ENCODE measurements at regions not wholly inside any gene's neighbourhood (a gene's known extent, or its start where the extent isn't known, plus 50 kb on each side); places are given as distances from the start of the nearest gene placed in this dataset.

GRCh38 chr1:212495766-212496494 is 63.2 kb downstream of the NENF start:
- intact Hi-C loops (cut with micrococcal nuclease) = no loop called here
- no peaks in the 10 kb centered on the region for H3K27me3 ChIP-seq (ENCODE audit: low read depth)
- peaks cover 3% of the 10 kb centered on the region for H3K4me1 ChIP-seq
- no peak overlapping the region for H3K4me3 ChIP-seq
- no peak for TF ChIP-seq CTCF (IDR thresholded peaks at IDR 0.05; ENCODE audit: borderline replicate concordance)
- DNase-seq = no peak
- H3K9me3 ChIP-seq (replicated peaks) = no peaks in the 10 kb centered on the region
- H3K27ac ChIP-seq (replicated peaks) = no peak overlapping the region
- no peaks in the 10 kb centered on the region for H3K36me3 ChIP-seq

- intact Hi-C loops (cut with micrococcal nuclease) = no loop called here
- no peak overlapping the region for H3K27ac ChIP-seq (replicated peaks)
- no peak for TF ChIP-seq CTCF (IDR thresholded peaks at IDR 0.05; ENCODE audit: borderline replicate concordance)
- H3K4me3 ChIP-seq = no peak overlapping the region
- no peaks in the 10 kb centered on the region for H3K36me3 ChIP-seq
- H3K4me1 ChIP-seq = peaks cover 3% of the 10 kb centered on the region
- DNase-seq = no peak
- H3K9me3 ChIP-seq (replicated peaks) = no peaks in the 10 kb centered on the region
- H3K27me3 ChIP-seq (ENCODE audit: low read depth) = no peaks in the 10 kb centered on the region
Measured at GRCh38 chr1:212496682-212497081, 64.0 kb downstream of the NENF start.

GRCh38 chr1:212497553-212497952 is 64.8 kb downstream of the NENF start:
- TF ChIP-seq CTCF (IDR thresholded peaks at IDR 0.05; ENCODE audit: borderline replicate concordance) = no peak
- H3K4me3 ChIP-seq = no peak overlapping the region
- H3K4me1 ChIP-seq = peaks cover 3% of the 10 kb centered on the region
- no peak overlapping the region for H3K27ac ChIP-seq (replicated peaks)
- H3K36me3 ChIP-seq = no peaks in the 10 kb centered on the region
- H3K9me3 ChIP-seq (replicated peaks) = no peaks in the 10 kb centered on the region
- intact Hi-C loops (cut with micrococcal nuclease) = no loop called here
- no peaks in the 10 kb centered on the region for H3K27me3 ChIP-seq (ENCODE audit: low read depth)
- no peak for DNase-seq

GRCh38 chr1:212498283-212499040 is 65.7 kb downstream of the NENF start:
- H3K4me1 ChIP-seq = peaks cover 3% of the 10 kb centered on the region
- DNase-seq = no peak
- H3K27me3 ChIP-seq (ENCODE audit: low read depth) = no peaks in the 10 kb centered on the region
- intact Hi-C loops (cut with micrococcal nuclease) = no loop called here
- no peaks in the 10 kb centered on the region for H3K36me3 ChIP-seq
- no peak overlapping the region for H3K27ac ChIP-seq (replicated peaks)
- no peaks in the 10 kb centered on the region for H3K9me3 ChIP-seq (replicated peaks)
- no peak for TF ChIP-seq CTCF (IDR thresholded peaks at IDR 0.05; ENCODE audit: borderline replicate concordance)
- H3K4me3 ChIP-seq = no peak overlapping the region

DNA sequence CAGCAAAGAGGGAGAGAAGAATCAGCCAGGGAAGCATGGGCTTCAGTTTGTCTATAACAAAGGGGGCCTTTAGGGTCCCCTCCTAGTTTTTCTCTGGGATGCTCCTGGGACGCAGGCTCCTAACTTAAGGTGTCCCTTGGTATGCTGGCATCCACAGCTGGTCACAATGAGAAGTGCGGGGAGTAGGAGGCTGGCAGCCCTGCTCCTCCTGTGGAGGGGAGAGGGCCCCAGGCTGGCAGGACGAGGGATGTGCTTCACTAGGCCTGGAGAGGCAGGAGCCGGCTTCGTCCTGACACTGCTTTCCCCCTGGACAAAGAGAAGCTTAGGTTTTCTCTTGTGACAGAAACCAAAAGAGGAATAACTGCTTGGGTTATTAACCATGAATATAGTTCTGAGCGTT is 67.6 kb downstream of the NENF start:
- no peak for TF ChIP-seq CTCF (IDR thresholded peaks at IDR 0.05; ENCODE audit: borderline replicate concordance)
- no peaks in the 10 kb centered on the region for H3K36me3 ChIP-seq
- peaks cover 3% of the 10 kb centered on the region for H3K4me1 ChIP-seq
- no peaks in the 10 kb centered on the region for H3K9me3 ChIP-seq (replicated peaks)
- DNase-seq = no peak
- H3K27me3 ChIP-seq (ENCODE audit: low read depth) = no peaks in the 10 kb centered on the region
- no peak overlapping the region for H3K4me3 ChIP-seq
- no peak overlapping the region for H3K27ac ChIP-seq (replicated peaks)
- intact Hi-C loops (cut with micrococcal nuclease) = no loop called here

Measured in left ventricle myocardium inferior (tissue), 1 donor.